Endothelial cell of umbilical vein (primary cell): ENCODE measurements at regions not wholly inside any gene's neighbourhood (a gene's known extent, or its start where the extent isn't known, plus 50 kb on each side); places are given as distances from the start of the nearest gene placed in this dataset.

Source experiments
- BruUV-seq: library from RNA; stranded (reverse); fragments of 400-500 nt; replicated peaks from 2 replicates; lab custom pipeline; 2021; lab: Mats Ljungman, UMichigan
- CTCF ChIA-PET: fragments of 300-600, 350-600 bp; sonication (Branson Sonifier 250); formaldehyde crosslinking; loops from one replicate; lab custom pipeline; 2021; ENCODE audit warnings: antibody characterized with exemption, inconsistent platforms; lab: Charles Lee
- POLR2A ChIA-PET: fragments of 300-600, 350-600 bp; sonication (Branson Sonifier 250); formaldehyde crosslinking; loops from one replicate; lab custom pipeline; 2021; ENCODE audit warnings: antibody characterized with exemption, inconsistent platforms; lab: Charles Lee
- DNase-seq: peaks from one replicate; pipeline ENCODE4 v3.0.0-alpha.2; 2011; ENCODE audit warnings: low read depth, low spot score
- FAIRE-seq: peaks from 2 replicates; lab custom pipeline; 2011; peaks lifted over from hg19 to GRCh38; lab: Jason Lieb, UNC
- H2AFZ ChIP-seq: 2 replicates; pipeline ENCODE4 v1.6.0; 2012; ENCODE audit warnings: low read depth, low read length, control low read depth, inconsistent platforms
- H3K27ac ChIP-seq: 2 replicates; pipeline ENCODE4 v1.5.1; 2011; ENCODE audit warnings: low read depth, mild to moderate bottlenecking, control low read depth, low read length, moderate library complexity; ENCODE audit not compliant: insufficient read depth
- H3K27me3 ChIP-seq, 2 experiments: 2 replicates each; pipeline versions ENCODE4 v1.6.0 to v1.6.1; 2011; ENCODE audit warnings: low read length in 2 of 2, mixed read lengths in 1 of 2; ENCODE audit not compliant: control insufficient read depth in 2 of 2, insufficient read depth in 2 of 2
- H3K36me3 ChIP-seq, 2 experiments: 2 replicates in 1 of 2; 3 replicates in 1 of 2; pipeline ENCODE4 v1.5.1; 2011; ENCODE audit warnings: low read length in 2 of 2, mild to moderate bottlenecking in 1 of 2, moderate library complexity in 1 of 2; ENCODE audit not compliant: control insufficient read depth in 2 of 2, insufficient read depth in 2 of 2; ENCODE audit errors: extremely low read depth in 1 of 2
- H3K4me1 ChIP-seq: 3 replicates; pipeline ENCODE4 v1.5.1; 2011; ENCODE audit warnings: mild to moderate bottlenecking, low read length; ENCODE audit not compliant: control insufficient read depth, insufficient read depth; ENCODE audit errors: extremely low read depth
- H3K4me2 ChIP-seq: 2 replicates; pipeline ENCODE4 v1.6.1; 2011; ENCODE audit warnings: low read length, control low read depth, mixed read lengths; ENCODE audit not compliant: insufficient read depth
- H3K4me3 ChIP-seq, 3 experiments: fragments of 200-600 bp in 1 of 3; sonication (generic), shearing (Covaris generic) in 1 of 3; replicated peaks in 1 of 3; 2 replicates each; pipeline ENCODE4 v1.5.1; 2011 to 2016; ENCODE audit warnings: control low read depth in 3 of 3, low read length in 3 of 3, mild to moderate bottlenecking in 2 of 3, inconsistent platforms in 1 of 3, low read depth in 1 of 3, moderate library complexity in 1 of 3; ENCODE audit not compliant: insufficient read depth in 1 of 3
- H3K79me2 ChIP-seq: 2 replicates; pipeline ENCODE4 v1.6.0; 2012; ENCODE audit warnings: low read length, inconsistent platforms; ENCODE audit not compliant: control insufficient read depth, insufficient read depth
- H3K9ac ChIP-seq: replicated peaks from 2 replicates; pipeline ENCODE3; 2011; ENCODE audit warnings: low read length, control low read depth; ENCODE audit not compliant: insufficient read depth; ENCODE audit errors: extremely low read depth
- H3K9me1 ChIP-seq: replicated peaks from 3 replicates; pipeline ENCODE4 v1.6.0; 2011; ENCODE audit warnings: mild to moderate bottlenecking, low read length; ENCODE audit not compliant: control insufficient read depth, insufficient read depth; ENCODE audit errors: extremely low read depth
- H3K9me3 ChIP-seq: replicated peaks from 2 replicates; pipeline ENCODE4 v1.5.1; 2012; ENCODE audit warnings: low read length, inconsistent platforms; ENCODE audit not compliant: control insufficient read depth, insufficient read depth
- H4K20me1 ChIP-seq: replicated peaks from 2 replicates; pipeline ENCODE3; 2011; ENCODE audit warnings: mild to moderate bottlenecking, low read length; ENCODE audit not compliant: control insufficient read depth, insufficient read depth; ENCODE audit errors: extremely low read depth
- EZH2 ChIP-seq: IDR thresholded peaks from 2 replicates; pipeline ENCODE4 v1.6.1; 2012; ENCODE audit warnings: borderline replicate concordance, low read depth, mild to moderate bottlenecking, moderate library complexity, low read length, inconsistent platforms; ENCODE audit not compliant: severe bottlenecking
- FOS ChIP-seq: IDR thresholded peaks from 2 replicates; pipeline ENCODE4 v1.6.1; 2011; ENCODE audit warnings: mild to moderate bottlenecking, low read length, moderate library complexity, borderline replicate concordance; ENCODE audit not compliant: insufficient read depth
- GATA2 ChIP-seq: IDR thresholded peaks from 2 replicates; pipeline ENCODE4 v1.7.0; 2011; ENCODE audit warnings: low read depth, mild to moderate bottlenecking, moderate library complexity, mixed read lengths, low read length; ENCODE audit not compliant: insufficient read length, insufficient read depth
- JUN ChIP-seq: IDR thresholded peaks from 2 replicates; pipeline ENCODE4 v1.6.1; 2011; ENCODE audit warnings: borderline replicate concordance, low read depth; ENCODE audit not compliant: insufficient read length, insufficient read depth
- MYC ChIP-seq: IDR thresholded peaks from one replicate; pipeline ENCODE4 v1.6.1; 2011; ENCODE audit warnings: mild to moderate bottlenecking, low read depth, low read length
- POLR2A ChIP-seq: IDR thresholded peaks from 2 replicates; pipeline ENCODE4 v1.6.1; 2012; ENCODE audit warnings: low read depth, mild to moderate bottlenecking, control low read depth, low read length
- POLR2AphosphoS5 ChIP-seq: IDR thresholded peaks from 2 replicates; pipeline ENCODE4 v1.6.1; 2012; ENCODE audit warnings: low read depth, mild to moderate bottlenecking, control low read depth, low read length, moderate library complexity; ENCODE audit not compliant: insufficient read depth
- dilution Hi-C: fragments of 300-500 bp; cut with MboI; formaldehyde crosslinking; loops from one replicate; pipeline ENCODE4 v1.15.0; 2019; ENCODE audit warnings: low sequenced_read_pairs; ENCODE audit not compliant: extremely low pct_ligation_motif_present
- intact Hi-C: fragments of 100-400 bp; cut with micrococcal nuclease; formaldehyde crosslinking; loops from one replicate; pipeline ENCODE4 v1.10.0; 2022
- TF ChIP-seq, protein P1 (sequence below): IDR thresholded peaks from 2 replicates; pipeline ENCODE4 v1.6.1; 2011; ENCODE audit not compliant: insufficient read depth, insufficient read length
- TF ChIP-seq, protein P2 (sequence below), 2 donors: IDR thresholded peaks; 1 replicate in 1 of 2; 2 replicates in 1 of 2; pipeline ENCODE4 v1.5.1; 2011; ENCODE audit warnings: low read length in 2 of 2, mild to moderate bottlenecking in 2 of 2, moderate library complexity in 2 of 2, control low read depth in 1 of 2, inconsistent platforms in 1 of 2, low read depth in 1 of 2; ENCODE audit not compliant: insufficient read depth in 1 of 2; ENCODE audit errors: extremely low read depth in 1 of 2

DNA sequence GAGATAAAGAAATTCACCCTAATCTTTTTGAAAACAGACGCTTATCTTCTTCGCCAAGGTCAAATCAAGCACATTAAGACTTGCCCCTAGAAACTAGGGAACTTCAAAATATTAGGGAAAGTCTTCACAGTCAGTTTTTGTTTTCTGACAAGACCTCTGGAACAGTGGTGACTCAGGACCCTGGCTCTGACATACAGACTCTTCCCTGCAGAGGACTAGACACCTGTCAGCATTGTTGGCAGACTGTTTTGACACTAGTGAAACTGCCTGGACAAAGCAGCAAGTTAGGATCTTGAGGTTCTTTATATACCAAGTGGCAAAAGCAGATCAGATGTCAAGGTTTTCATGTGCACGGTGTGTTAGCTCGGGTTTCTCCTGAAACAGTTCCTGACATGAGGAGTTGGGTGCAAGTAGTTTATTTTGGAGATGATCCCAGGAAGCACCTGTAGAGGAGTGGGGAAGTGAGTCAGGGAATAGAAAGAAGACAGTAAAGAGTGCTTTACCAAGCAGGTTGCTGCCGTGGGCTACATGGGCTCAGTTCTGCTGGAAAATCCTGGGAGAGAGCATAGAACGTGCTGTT is 182.0 kb upstream of the IRX5 start:
- intact Hi-C loops = no loop called here
- no peaks in the 10 kb centered on the region for H3K9me3 ChIP-seq
- H3K4me1 ChIP-seq = no peaks in the 10 kb centered on the region
- BruUV-seq = no TSS peak
- FAIRE-seq (no peak), DNase-seq (no peak)
- no peak overlapping the region for H3K9ac ChIP-seq
- ChIA-PET POLR2A (no interaction called here), CTCF (no interaction called here)
- no peaks in the 10 kb centered on the region for H3K36me3 ChIP-seq
- no peaks in the 10 kb centered on the region for H3K9me1 ChIP-seq
- dilution Hi-C loops = no loop called here
- no peak overlapping the region for H3K27ac ChIP-seq
- TF ChIP-seq GATA2 (no peak), EZH2 (no peak), POLR2AphosphoS5 (no peak), MYC (no peak), FOS (no peak), POLR2A (no peak), JUN (no peak)
- TF ChIP-seq, protein P1, sequence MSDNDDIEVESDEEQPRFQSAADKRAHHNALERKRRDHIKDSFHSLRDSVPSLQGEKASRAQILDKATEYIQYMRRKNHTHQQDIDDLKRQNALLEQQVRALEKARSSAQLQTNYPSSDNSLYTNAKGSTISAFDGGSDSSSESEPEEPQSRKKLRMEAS = no peak
- TF ChIP-seq, protein P2, sequence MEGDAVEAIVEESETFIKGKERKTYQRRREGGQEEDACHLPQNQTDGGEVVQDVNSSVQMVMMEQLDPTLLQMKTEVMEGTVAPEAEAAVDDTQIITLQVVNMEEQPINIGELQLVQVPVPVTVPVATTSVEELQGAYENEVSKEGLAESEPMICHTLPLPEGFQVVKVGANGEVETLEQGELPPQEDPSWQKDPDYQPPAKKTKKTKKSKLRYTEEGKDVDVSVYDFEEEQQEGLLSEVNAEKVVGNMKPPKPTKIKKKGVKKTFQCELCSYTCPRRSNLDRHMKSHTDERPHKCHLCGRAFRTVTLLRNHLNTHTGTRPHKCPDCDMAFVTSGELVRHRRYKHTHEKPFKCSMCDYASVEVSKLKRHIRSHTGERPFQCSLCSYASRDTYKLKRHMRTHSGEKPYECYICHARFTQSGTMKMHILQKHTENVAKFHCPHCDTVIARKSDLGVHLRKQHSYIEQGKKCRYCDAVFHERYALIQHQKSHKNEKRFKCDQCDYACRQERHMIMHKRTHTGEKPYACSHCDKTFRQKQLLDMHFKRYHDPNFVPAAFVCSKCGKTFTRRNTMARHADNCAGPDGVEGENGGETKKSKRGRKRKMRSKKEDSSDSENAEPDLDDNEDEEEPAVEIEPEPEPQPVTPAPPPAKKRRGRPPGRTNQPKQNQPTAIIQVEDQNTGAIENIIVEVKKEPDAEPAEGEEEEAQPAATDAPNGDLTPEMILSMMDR (IDR thresholded peaks at IDR 0.05; ENCODE audit: extremely low read depth in 1 of 2, insufficient read depth in 1 of 2, low read depth in 1 of 2, low read length in 2 of 2) = no peak
- no peaks in the 10 kb centered on the region for H3K27me3 ChIP-seq
- H3K79me2 ChIP-seq = no peaks in the 10 kb centered on the region
- no peaks in the 10 kb centered on the region for H4K20me1 ChIP-seq
- H2AFZ ChIP-seq = no peak overlapping the region
- H3K4me2 ChIP-seq = no peak overlapping the region
- no peak overlapping the region for H3K4me3 ChIP-seq
